WTC11 (cell line): ENCODE measurements at regions not wholly inside any gene's neighbourhood (a gene's known extent, or its start where the extent isn't known, plus 50 kb on each side); places are given as distances from the start of the nearest gene placed in this dataset.

Experiments
- ATF3 ChIP-seq: sonication (generic); formaldehyde crosslinking; conservative IDR thresholded peaks from 2 replicates; pipeline ENCODE4 v1.8.1; 2022; ENCODE audit warnings: mild to moderate bottlenecking, missing genetic modification reagents
- CTCF ChIP-seq: fragments of 200-600 bp; IDR thresholded peaks from 2 replicates; pipeline ENCODE4 v1.8.0; 2022; ENCODE audit warnings: antibody characterized with exemption
- FOXP1 ChIP-seq: sonication (generic); formaldehyde crosslinking; IDR thresholded peaks from 2 replicates; pipeline ENCODE4 v1.8.0; 2022; ENCODE audit warnings: missing genetic modification reagents, mild to moderate bottlenecking, moderate library complexity, borderline replicate concordance
- HMGXB4 ChIP-seq: sonication (generic); formaldehyde crosslinking; IDR thresholded peaks from 2 replicates; pipeline ENCODE4 v1.8.1; 2023; ENCODE audit warnings: mild to moderate bottlenecking, moderate library complexity, missing genetic modification reagents
- JAZF1 ChIP-seq: fragments of 250-450 bp; sonication (Bioruptor Pico); IDR thresholded peaks from 2 replicates; pipeline ENCODE4 v1.9.0; 2021; ENCODE audit warnings: moderate library complexity, mild to moderate bottlenecking, inconsistent platforms
- JUN ChIP-seq: sonication (generic); formaldehyde crosslinking; IDR thresholded peaks from 2 replicates; pipeline ENCODE4 v1.8.0; 2023; ENCODE audit warnings: mild to moderate bottlenecking, missing genetic modification reagents
- MYBL2 ChIP-seq: sonication (generic); formaldehyde crosslinking; IDR thresholded peaks from 2 replicates; pipeline ENCODE4 v1.8.1; 2023; ENCODE audit warnings: mild to moderate bottlenecking, moderate library complexity, missing genetic modification reagents

DNA sequence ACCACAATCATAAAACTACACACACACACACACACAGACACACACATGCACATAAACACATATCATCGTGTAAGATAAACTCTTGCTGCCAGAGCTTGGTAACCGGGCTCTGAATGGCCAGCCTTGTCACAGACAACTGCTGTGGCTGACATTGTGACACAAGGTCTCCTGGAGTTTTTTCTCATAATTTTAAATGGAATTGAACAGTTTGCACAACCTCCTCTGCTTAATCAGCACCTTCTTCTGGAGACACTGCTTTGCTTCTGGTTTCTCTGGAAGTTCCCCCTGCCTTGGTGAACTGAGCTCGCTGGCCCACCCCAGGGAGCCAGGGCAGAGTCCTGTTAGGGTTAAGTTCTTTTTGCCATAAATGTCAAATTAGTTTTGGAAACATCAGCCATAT lies 115.4 kb downstream of the UTP18 start:
- no peak for TF ChIP-seq CTCF
- TF ChIP-seq JAZF1, result no peak
- TF ChIP-seq HMGXB4 (CRISPR knock-in tag), result no peak
- no peak for TF ChIP-seq MYBL2 (CRISPR knock-in tag)
- no peak for TF ChIP-seq FOXP1
- no peak for TF ChIP-seq JUN (CRISPR knock-in tag)
- no peak for TF ChIP-seq ATF3 (CRISPR knock-in tag)
